Hepatocyte (in vitro differentiated cells): ENCODE measurements at regions not wholly inside any gene's neighbourhood (a gene's known extent, or its start where the extent isn't known, plus 50 kb on each side); places are given as distances from the start of the nearest gene placed in this dataset.

Source experiments
- DNase-seq: peaks from one replicate; pipeline ENCODE4 v3.0.0-alpha.2; 2016; ENCODE audit warnings: low spot score
- H2AFZ ChIP-seq: fragments of 200-600 bp; sonication (generic); 2 replicates; pipeline ENCODE4 v1.6.0; 2016; ENCODE audit warnings: antibody characterized with exemption, mild to moderate bottlenecking
- H3K27ac ChIP-seq: fragments of 200-600 bp; sonication (generic); 2 replicates; pipeline ENCODE4 v1.5.1; 2016; ENCODE audit warnings: mild to moderate bottlenecking
- H3K27me3 ChIP-seq: fragments of 200-600 bp; sonication (generic); 2 replicates; pipeline ENCODE4 v1.6.1; 2016
- H3K36me3 ChIP-seq: fragments of 200-600 bp; sonication (generic); replicated peaks from 2 replicates; pipeline ENCODE4 v1.5.1; 2016; ENCODE audit warnings: low read depth; ENCODE audit not compliant: insufficient read depth
- H3K4me1 ChIP-seq: fragments of 200-600 bp; sonication (generic); 2 replicates; pipeline ENCODE4 v1.5.1; 2016; ENCODE audit warnings: mild to moderate bottlenecking, moderate library complexity; ENCODE audit not compliant: insufficient read depth
- H3K4me2 ChIP-seq: fragments of 200-600 bp; sonication (generic); 2 replicates; pipeline ENCODE4 v1.6.0; 2016
- H3K4me3 ChIP-seq: fragments of 200-600 bp; sonication (generic); 2 replicates; pipeline ENCODE4 v1.5.1; 2016; ENCODE audit warnings: mild to moderate bottlenecking
- H3K79me2 ChIP-seq: fragments of 200-600 bp; sonication (generic); 2 replicates; pipeline ENCODE4 v1.6.0; 2017; ENCODE audit warnings: mild to moderate bottlenecking
- H3K9me2 ChIP-seq: fragments of 200-600 bp; sonication (generic); replicated peaks from 2 replicates; pipeline ENCODE4 v1.6.0; 2017; ENCODE audit warnings: mild to moderate bottlenecking; ENCODE audit not compliant: insufficient read depth
- H3K9me3 ChIP-seq: fragments of 200-600 bp; sonication (generic); 2 replicates; pipeline ENCODE4 v1.5.1; 2016; ENCODE audit warnings: low read depth, mild to moderate bottlenecking
- H4K20me1 ChIP-seq: fragments of 200-600 bp; sonication (generic); 2 replicates; pipeline ENCODE4 v1.6.0; 2016; ENCODE audit warnings: mild to moderate bottlenecking; ENCODE audit not compliant: insufficient read depth, poor library complexity, severe bottlenecking
- CTCF ChIP-seq: fragments of 200-600 bp; sonication (generic); IDR thresholded peaks from 2 replicates; pipeline ENCODE4 v1.5.1; 2016; ENCODE audit warnings: antibody characterized with exemption, mild to moderate bottlenecking; ENCODE audit not compliant: poor library complexity
- EZH2 ChIP-seq: fragments of 200-600 bp; sonication (generic); IDR thresholded peaks from 2 replicates; pipeline ENCODE4 v1.6.1; 2016; ENCODE audit warnings: antibody characterized with exemption, mild to moderate bottlenecking, borderline replicate concordance
- EZH2phosphoT487 ChIP-seq: fragments of 200-600 bp; sonication (generic); IDR thresholded peaks from one replicate; pipeline ENCODE4 v1.6.1; 2018; ENCODE audit warnings: antibody characterized with exemption, mild to moderate bottlenecking, low read depth, moderate library complexity; ENCODE audit not compliant: unreplicated experiment, severe bottlenecking
- WGBS: methylation state at CpG from one replicate; pipeline ENCODE4 v1.1.6; 2016; ENCODE audit warnings: low lambda C conversion rate; ENCODE audit errors: missing lambda C conversion rate; 5-methylcytosine and 5-hydroxymethylcytosine counted together

GRCh38 chr21:35602811-35603362 is 457.4 kb downstream of the SETD4 start:
- Histone ChIP-seq H3K9me3 (peaks cover 5% of the 10 kb centered on the region), H3K79me2 (no peaks in the 10 kb centered on the region), H3K27me3 (no peaks in the 10 kb centered on the region), H3K4me2 (no peak overlapping the region), H3K27ac (no peak overlapping the region), H4K20me1 (no peaks in the 10 kb centered on the region), H3K4me3 (no peak overlapping the region), H3K4me1 (no peaks in the 10 kb centered on the region), H3K36me3 (no peaks in the 10 kb centered on the region), H2AFZ (no peak overlapping the region), H3K9me2 (no peaks in the 10 kb centered on the region)
- TF ChIP-seq EZH2phosphoT487 (no peak), EZH2 (no peak), CTCF (no peak)
- DNase-seq = no peak
- WGBS = 83% methylated on average over 7 of the region's 7 CpGs

GRCh38 chr21:35601211-35601610 is 459.1 kb downstream of the SETD4 start:
- H2AFZ ChIP-seq = no peak overlapping the region
- TF ChIP-seq CTCF (no peak), EZH2phosphoT487 (no peak)

GRCh38 chr21:35599164-35599563 is 461.2 kb downstream of the SETD4 start:
- 70% methylated on average over 8 of the region's 8 CpGs for WGBS
- TF ChIP-seq CTCF (no peak), EZH2phosphoT487 (no peak), EZH2 (no peak)

More at GRCh38 chr21:35601211-35601610, 459.1 kb downstream of the SETD4 start:
- Histone ChIP-seq H3K4me2 (no peak overlapping the region), H3K4me3 (no peak overlapping the region), H3K27ac (no peak overlapping the region), H3K4me1 (no peaks in the 10 kb centered on the region), H3K9me3 (no peaks in the 10 kb centered on the region), H3K27me3 (no peaks in the 10 kb centered on the region), H4K20me1 (no peaks in the 10 kb centered on the region), H3K79me2 (no peaks in the 10 kb centered on the region), H3K36me3 (no peaks in the 10 kb centered on the region), H3K9me2 (no peaks in the 10 kb centered on the region)
- 75% methylated on average over 4 of the region's 4 CpGs for WGBS
- no peak for DNase-seq

More at GRCh38 chr21:35599164-35599563, 461.2 kb downstream of the SETD4 start:
- no peaks in the 10 kb centered on the region for H3K9me2 ChIP-seq
- no peaks in the 10 kb centered on the region for H3K27me3 ChIP-seq
- H3K9me3 ChIP-seq = no peaks in the 10 kb centered on the region
- no peaks in the 10 kb centered on the region for H3K79me2 ChIP-seq
- DNase-seq = no peak
- H4K20me1 ChIP-seq = no peaks in the 10 kb centered on the region
- no peak overlapping the region for H3K4me3 ChIP-seq
- no peaks in the 10 kb centered on the region for H3K36me3 ChIP-seq
- no peak overlapping the region for H3K27ac ChIP-seq
- no peaks in the 10 kb centered on the region for H3K4me1 ChIP-seq
- H2AFZ ChIP-seq = no peak overlapping the region
- H3K4me2 ChIP-seq = no peak overlapping the region
